ENCODE measurements at regions not wholly inside any gene's neighbourhood (a gene's known extent, or its start where the extent isn't known, plus 50 kb on each side); places are given as distances from the start of the nearest gene placed in this dataset.
A peak's percentile ranks its signal among the peaks of the same experiment; 100 is the strongest.

- WGBS, 2 experiments = 82 to 89% methylated on average over 1 of the region's 1 CpG
- Histone ChIP-seq H3K4me1 (ENCODE audit: control insufficient read depth, insufficient read depth, low read length) (no peaks in the 10 kb centered on the region), H3K36me3 (ENCODE audit: control insufficient read depth, insufficient read depth, low read length) (no peaks in the 10 kb centered on the region), H3K9me3 (ENCODE audit: control insufficient read depth, low read length) (no peaks in the 10 kb centered on the region), H3K27me3 (ENCODE audit: control insufficient read depth, insufficient read depth, low read length, poor library complexity, severe bottlenecking) (no peaks in the 10 kb centered on the region), H3K4me3 (ENCODE audit: insufficient read depth, low read depth, low read length) (no peak overlapping the region), H3K27ac (ENCODE audit: insufficient read depth, low read depth, low read length, poor library complexity, severe bottlenecking) (no peak overlapping the region)
These were observed 142.2 kb downstream of the ABCA8 start for GRCh38 chr17:68812876-68813584.

- H3K9me3 ChIP-seq (ENCODE audit: control insufficient read depth, low read length) = no peaks in the 10 kb centered on the region
- H3K27me3 ChIP-seq (ENCODE audit: control insufficient read depth, insufficient read depth, low read length, poor library complexity, severe bottlenecking) = no peaks in the 10 kb centered on the region
- WGBS, 2 experiments = 90 to 95% methylated on average over 2 of the region's 2 CpGs
- H3K27ac ChIP-seq (ENCODE audit: insufficient read depth, low read depth, low read length, poor library complexity, severe bottlenecking) = no peak overlapping the region
- H3K36me3 ChIP-seq (ENCODE audit: control insufficient read depth, insufficient read depth, low read length) = no peaks in the 10 kb centered on the region
- H3K4me3 ChIP-seq (ENCODE audit: insufficient read depth, low read depth, low read length) = no peak overlapping the region
- H3K4me1 ChIP-seq (ENCODE audit: control insufficient read depth, insufficient read depth, low read length) = no peaks in the 10 kb centered on the region
These were observed 146.0 kb downstream of the ABCA8 start for GRCh38 chr17:68809148-68809547.

- Histone ChIP-seq H3K4me1 (ENCODE audit: control insufficient read depth, insufficient read depth, low read length) (no peaks in the 10 kb centered on the region), H3K9me3 (ENCODE audit: control insufficient read depth, low read length) (no peaks in the 10 kb centered on the region), H3K27me3 (ENCODE audit: control insufficient read depth, insufficient read depth, low read length, poor library complexity, severe bottlenecking) (no peaks in the 10 kb centered on the region), H3K4me3 (ENCODE audit: insufficient read depth, low read depth, low read length) (no peak overlapping the region), H3K36me3 (ENCODE audit: control insufficient read depth, insufficient read depth, low read length) (no peaks in the 10 kb centered on the region), H3K27ac (ENCODE audit: insufficient read depth, low read depth, low read length, poor library complexity, severe bottlenecking) (no peak overlapping the region)
- WGBS, 2 experiments = 94 to 96% methylated on average over 2 of the region's 2 CpGs
These were observed 147.0 kb downstream of the ABCA8 start for GRCh38 chr17:68807998-68808772.

GRCh38 chr17:68805609-68806008, 149.6 kb downstream of the ABCA8 start:
- no peaks in the 10 kb centered on the region for H3K27me3 ChIP-seq (ENCODE audit: control insufficient read depth, insufficient read depth, low read length, poor library complexity, severe bottlenecking)
- no peak overlapping the region for H3K4me3 ChIP-seq (ENCODE audit: insufficient read depth, low read depth, low read length)
- no peaks in the 10 kb centered on the region for H3K4me1 ChIP-seq (ENCODE audit: control insufficient read depth, insufficient read depth, low read length)
- no peak overlapping the region for H3K27ac ChIP-seq (ENCODE audit: insufficient read depth, low read depth, low read length, poor library complexity, severe bottlenecking)
- H3K9me3 ChIP-seq (ENCODE audit: control insufficient read depth, low read length) = no peaks in the 10 kb centered on the region
- no peaks in the 10 kb centered on the region for H3K36me3 ChIP-seq (ENCODE audit: control insufficient read depth, insufficient read depth, low read length)
- 94 to 96% methylated on average over 1 of the region's 1 CpG for WGBS, 2 experiments

GRCh38 chr17:68804777-68805520, 150.2 kb downstream of the ABCA8 start:
- WGBS, 2 experiments = 92 to 100% methylated on average over 1 of the region's 1 CpG
- Histone ChIP-seq H3K9me3 (ENCODE audit: control insufficient read depth, low read length) (no peaks in the 10 kb centered on the region), H3K4me3 (ENCODE audit: insufficient read depth, low read depth, low read length) (no peak overlapping the region), H3K4me1 (ENCODE audit: control insufficient read depth, insufficient read depth, low read length) (no peaks in the 10 kb centered on the region), H3K27me3 (ENCODE audit: control insufficient read depth, insufficient read depth, low read length, poor library complexity, severe bottlenecking) (no peaks in the 10 kb centered on the region), H3K27ac (ENCODE audit: insufficient read depth, low read depth, low read length, poor library complexity, severe bottlenecking) (no peak overlapping the region), H3K36me3 (ENCODE audit: control insufficient read depth, insufficient read depth, low read length) (no peaks in the 10 kb centered on the region)

- Histone ChIP-seq H3K27me3 (ENCODE audit: control insufficient read depth, insufficient read depth, low read length, poor library complexity, severe bottlenecking) (no peaks in the 10 kb centered on the region), H3K9me3 (ENCODE audit: control insufficient read depth, low read length) (no peaks in the 10 kb centered on the region), H3K27ac (ENCODE audit: insufficient read depth, low read depth, low read length, poor library complexity, severe bottlenecking) (no peak overlapping the region), H3K36me3 (ENCODE audit: control insufficient read depth, insufficient read depth, low read length) (no peaks in the 10 kb centered on the region), H3K4me3 (ENCODE audit: insufficient read depth, low read depth, low read length) (no peak overlapping the region), H3K4me1 (ENCODE audit: control insufficient read depth, insufficient read depth, low read length) (no peaks in the 10 kb centered on the region)
- WGBS, 2 experiments = 80 to 85% methylated on average over 4 of the region's 4 CpGs
These were observed 151.8 kb downstream of the ABCA8 start for GRCh38 chr17:68803164-68803929.

GRCh38 chr17:68801335-68802247, 153.6 kb downstream of the ABCA8 start:
- H3K4me3 ChIP-seq (ENCODE audit: insufficient read depth, low read depth, low read length) = no peak overlapping the region
- H3K4me1 ChIP-seq (ENCODE audit: control insufficient read depth, insufficient read depth, low read length) = no peaks in the 10 kb centered on the region
- no peak overlapping the region for H3K27ac ChIP-seq (ENCODE audit: insufficient read depth, low read depth, low read length, poor library complexity, severe bottlenecking)
- H3K27me3 ChIP-seq (ENCODE audit: control insufficient read depth, insufficient read depth, low read length, poor library complexity, severe bottlenecking) = no peaks in the 10 kb centered on the region
- H3K36me3 ChIP-seq (ENCODE audit: control insufficient read depth, insufficient read depth, low read length) = no peaks in the 10 kb centered on the region
- no peaks in the 10 kb centered on the region for H3K9me3 ChIP-seq (ENCODE audit: control insufficient read depth, low read length)
- WGBS, 2 experiments = 93% methylated on average over 8 of the region's 9 CpGs

GRCh38 chr17:68800751-68801150, 154.4 kb downstream of the ABCA8 start:
- H3K36me3 ChIP-seq (ENCODE audit: control insufficient read depth, insufficient read depth, low read length) = no peaks in the 10 kb centered on the region
- H3K4me3 ChIP-seq (ENCODE audit: insufficient read depth, low read depth, low read length) = no peak overlapping the region
- H3K27me3 ChIP-seq (ENCODE audit: control insufficient read depth, insufficient read depth, low read length, poor library complexity, severe bottlenecking) = no peaks in the 10 kb centered on the region
- H3K9me3 ChIP-seq (ENCODE audit: control insufficient read depth, low read length) = no peaks in the 10 kb centered on the region
- H3K27ac ChIP-seq (ENCODE audit: insufficient read depth, low read depth, low read length, poor library complexity, severe bottlenecking) = no peak overlapping the region
- H3K4me1 ChIP-seq (ENCODE audit: control insufficient read depth, insufficient read depth, low read length) = no peaks in the 10 kb centered on the region

- Histone ChIP-seq H3K4me1 (ENCODE audit: control insufficient read depth, insufficient read depth, low read length) (no peaks in the 10 kb centered on the region), H3K27ac (ENCODE audit: insufficient read depth, low read depth, low read length, poor library complexity, severe bottlenecking) (peak overlapping the region; percentile 74), H3K36me3 (ENCODE audit: control insufficient read depth, insufficient read depth, low read length) (no peaks in the 10 kb centered on the region), H3K27me3 (ENCODE audit: control insufficient read depth, insufficient read depth, low read length, poor library complexity, severe bottlenecking) (no peaks in the 10 kb centered on the region), H3K4me3 (ENCODE audit: insufficient read depth, low read depth, low read length) (no peak overlapping the region), H3K9me3 (ENCODE audit: control insufficient read depth, low read length) (no peaks in the 10 kb centered on the region)
- WGBS, 2 experiments = 72 to 79% methylated on average over 4 to 5 of the region's 5 CpGs
These were observed 160.4 kb downstream of the ABCA8 start for GRCh38 chr17:68794636-68795434.
